ENCODE measurements at regions not wholly inside any gene's neighbourhood (a gene's known extent, or its start where the extent isn't known, plus 50 kb on each side); places are given as distances from the start of the nearest gene placed in this dataset.

DNA sequence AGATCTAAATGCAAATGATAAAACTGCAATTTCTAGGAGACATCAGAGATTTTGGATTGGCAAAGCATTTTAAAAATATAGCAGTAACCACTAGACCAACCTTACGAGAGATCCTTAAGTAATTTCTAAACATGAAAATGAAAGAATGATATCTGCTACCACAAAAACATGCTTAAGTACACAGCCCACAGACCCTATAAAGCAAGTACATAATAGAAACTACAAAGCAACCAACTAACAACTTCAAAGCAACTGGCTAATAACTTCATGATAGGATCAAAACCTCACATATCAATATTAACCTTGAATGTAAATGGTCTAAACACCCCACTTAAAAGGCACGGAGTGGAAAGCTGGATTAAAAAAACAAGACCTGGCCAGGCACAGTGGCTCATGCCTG, 209.9 kb upstream of the SOX14 start:
- no peaks in the 10 kb centered on the region for H3K9me3 ChIP-seq (ENCODE audit: low read length)
- no peaks in the 10 kb centered on the region for H3K9me2 ChIP-seq (ENCODE audit: low read depth, low read length)
- no peaks in the 10 kb centered on the region for H3K27me3 ChIP-seq (ENCODE audit: insufficient read depth, low read length)
- H2AFZ ChIP-seq (ENCODE audit: low read length), result no peak overlapping the region
- H3K4me1 ChIP-seq (ENCODE audit: insufficient read depth, low read length, severe bottlenecking), result no peaks in the 10 kb centered on the region
- H3K4me2 ChIP-seq (ENCODE audit: low read length), result no peak overlapping the region
- H3F3A ChIP-seq (ENCODE audit: insufficient read depth, low read length), result peaks cover 3% of the 10 kb centered on the region; the same call in 1 of the 2 replicates
- no peaks in the 10 kb centered on the region for H3K79me2 ChIP-seq (ENCODE audit: insufficient read depth, low read length)
- no peaks in the 10 kb centered on the region for H4K20me1 ChIP-seq (ENCODE audit: insufficient read depth, low read length)
- H3K27ac ChIP-seq (ENCODE audit: low read depth, low read length, poor library complexity, severe bottlenecking), result no peak overlapping the region
- no peak for TF ChIP-seq CTCF (IDR thresholded peaks at IDR 0.05; ENCODE audit: low read length)
- no peak for TF ChIP-seq EZH2 (IDR thresholded peaks at IDR 0.05; ENCODE audit: borderline replicate concordance, low read length)
- no peak overlapping the region for H3K9ac ChIP-seq (ENCODE audit: low read length)
- no peaks in the 10 kb centered on the region for H3K36me3 ChIP-seq (ENCODE audit: insufficient read depth, low read length)
- no peak overlapping the region for H3K4me3 ChIP-seq (ENCODE audit: low read depth, low read length, poor library complexity, severe bottlenecking)

DNA sequence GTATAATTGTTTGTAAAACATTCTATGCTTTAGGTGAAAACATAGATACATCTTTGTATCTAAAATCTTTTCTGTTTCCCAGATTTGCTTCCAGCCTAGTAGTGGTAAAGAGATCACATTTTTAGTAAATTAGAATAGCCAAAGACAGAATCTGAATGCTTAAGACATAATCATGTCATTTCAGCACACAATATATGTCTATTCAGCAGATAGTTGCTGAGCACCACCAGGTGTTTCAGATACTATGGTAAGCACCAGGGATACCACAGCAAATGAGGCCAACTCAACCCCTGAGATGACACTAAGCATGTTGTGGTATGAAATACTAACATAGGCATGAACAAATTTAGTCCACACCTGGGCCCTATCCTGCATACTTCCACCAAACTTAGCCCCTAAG, 195.2 kb upstream of the SOX14 start:
- H3K4me3 ChIP-seq (ENCODE audit: low read depth, low read length, poor library complexity, severe bottlenecking), result no peak overlapping the region
- H4K20me1 ChIP-seq (ENCODE audit: insufficient read depth, low read length), result no peaks in the 10 kb centered on the region
- H3K79me2 ChIP-seq (ENCODE audit: insufficient read depth, low read length), result no peaks in the 10 kb centered on the region
- TF ChIP-seq CTCF (IDR thresholded peaks at IDR 0.05; ENCODE audit: low read length), result no peak
- TF ChIP-seq EZH2 (IDR thresholded peaks at IDR 0.05; ENCODE audit: borderline replicate concordance, low read length), result no peak
- no peaks in the 10 kb centered on the region for H3K9me2 ChIP-seq (ENCODE audit: low read depth, low read length)
- no peak overlapping the region for H3K9ac ChIP-seq (ENCODE audit: low read length)
- no peaks in the 10 kb centered on the region for H3K4me1 ChIP-seq (ENCODE audit: insufficient read depth, low read length, severe bottlenecking)
- H2AFZ ChIP-seq (ENCODE audit: low read length), result no peak overlapping the region
- H3K27ac ChIP-seq (ENCODE audit: low read depth, low read length, poor library complexity, severe bottlenecking), result no peak overlapping the region
- H3K9me3 ChIP-seq (ENCODE audit: low read length), result no peaks in the 10 kb centered on the region
- no peak overlapping the region for H3K4me2 ChIP-seq (ENCODE audit: low read length)
- H3K27me3 ChIP-seq (ENCODE audit: insufficient read depth, low read length), result no peaks in the 10 kb centered on the region
- H3K36me3 ChIP-seq (ENCODE audit: insufficient read depth, low read length), result no peaks in the 10 kb centered on the region
- H3F3A ChIP-seq (ENCODE audit: insufficient read depth, low read length), result no peaks in the 10 kb centered on the region

DNA sequence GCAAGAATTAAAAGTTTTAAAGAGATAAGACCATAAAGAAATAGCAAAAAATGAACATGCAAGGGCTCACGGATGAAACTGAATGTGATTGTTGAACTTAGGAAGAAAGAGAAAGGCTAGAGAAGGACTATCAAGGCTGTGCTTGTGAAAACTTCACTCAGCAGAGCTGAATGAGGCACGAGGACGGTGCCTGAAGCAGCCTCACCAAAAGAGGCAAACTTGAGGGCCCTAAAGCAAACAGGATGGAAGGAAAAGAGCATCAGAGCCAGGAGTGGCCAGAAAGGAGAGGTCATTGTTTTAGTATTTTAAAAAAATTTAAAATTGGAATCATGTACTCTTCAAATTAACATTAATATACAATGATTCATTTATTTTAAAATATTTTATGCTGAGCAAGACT, 191.2 kb upstream of the SOX14 start:
- Histone ChIP-seq H3K9me2 (ENCODE audit: low read depth, low read length) (no peaks in the 10 kb centered on the region), H3K27ac (ENCODE audit: low read depth, low read length, poor library complexity, severe bottlenecking) (no peak overlapping the region), H3F3A (ENCODE audit: insufficient read depth, low read length) (no peaks in the 10 kb centered on the region), H3K79me2 (ENCODE audit: insufficient read depth, low read length) (no peaks in the 10 kb centered on the region), H3K9ac (ENCODE audit: low read length) (no peak overlapping the region), H3K27me3 (ENCODE audit: insufficient read depth, low read length) (no peaks in the 10 kb centered on the region), H3K36me3 (ENCODE audit: insufficient read depth, low read length) (no peaks in the 10 kb centered on the region), H2AFZ (ENCODE audit: low read length) (no peak overlapping the region), H3K4me1 (ENCODE audit: insufficient read depth, low read length, severe bottlenecking) (no peaks in the 10 kb centered on the region), H3K9me3 (ENCODE audit: low read length) (no peaks in the 10 kb centered on the region), H3K4me2 (ENCODE audit: low read length) (no peak overlapping the region), H4K20me1 (ENCODE audit: insufficient read depth, low read length) (no peaks in the 10 kb centered on the region), H3K4me3 (ENCODE audit: low read depth, low read length, poor library complexity, severe bottlenecking) (no peak overlapping the region)
- TF ChIP-seq EZH2 (IDR thresholded peaks at IDR 0.05; ENCODE audit: borderline replicate concordance, low read length) (no peak), CTCF (IDR thresholded peaks at IDR 0.05; ENCODE audit: low read length) (no peak)

Measured in OCI-LY1 (cell line).